Upper lobe of right lung (tissue), 1 donor: ENCODE measurements at regions not wholly inside any gene's neighbourhood (a gene's known extent, or its start where the extent isn't known, plus 50 kb on each side); places are given as distances from the start of the nearest gene placed in this dataset.

Experiments used
- ATAC-seq: fragments of 200-7000 bp; cut with Tn5 transposase; one replicate; pipeline ENCODE4 v1.9.1; 2020; ENCODE audit warnings: mild to moderate bottlenecking, moderate library complexity
- DNase-seq: peaks from one replicate; pipeline ENCODE4 v3.0.0-alpha.2; 2020
- H3K27ac ChIP-seq: fragments of 200-600 bp; one replicate; pipeline ENCODE4 v1.8.0; 2022
- H3K27me3 ChIP-seq: fragments of 200-600 bp; one replicate; pipeline ENCODE4 v1.8.0; 2022; ENCODE audit warnings: mild to moderate bottlenecking
- H3K36me3 ChIP-seq: fragments of 200-600 bp; one replicate; pipeline ENCODE4 v1.8.0; 2022
- H3K4me1 ChIP-seq: fragments of 200-600 bp; one replicate; pipeline ENCODE4 v1.8.0; 2022
- H3K4me3 ChIP-seq: fragments of 200-600 bp; one replicate; pipeline ENCODE4 v1.8.0; 2022; ENCODE audit warnings: mild to moderate bottlenecking
- H3K9me3 ChIP-seq: fragments of 200-600 bp; one replicate; pipeline ENCODE4 v1.8.0; 2022
- intact Hi-C: fragments of 100-400 bp; cut with DNase I; formaldehyde crosslinking; loops from one replicate; pipeline ENCODE4 v1.11.0; 2022
- TF ChIP-seq, protein P1 (sequence below): fragments of 200-600 bp; IDR thresholded peaks from one replicate; pipeline ENCODE4 v1.8.0; 2022; ENCODE audit warnings: antibody characterized with exemption
- donor health status: DM: no; HTN: yes; CAD: no; lungs with severe emphysema.

DNA sequence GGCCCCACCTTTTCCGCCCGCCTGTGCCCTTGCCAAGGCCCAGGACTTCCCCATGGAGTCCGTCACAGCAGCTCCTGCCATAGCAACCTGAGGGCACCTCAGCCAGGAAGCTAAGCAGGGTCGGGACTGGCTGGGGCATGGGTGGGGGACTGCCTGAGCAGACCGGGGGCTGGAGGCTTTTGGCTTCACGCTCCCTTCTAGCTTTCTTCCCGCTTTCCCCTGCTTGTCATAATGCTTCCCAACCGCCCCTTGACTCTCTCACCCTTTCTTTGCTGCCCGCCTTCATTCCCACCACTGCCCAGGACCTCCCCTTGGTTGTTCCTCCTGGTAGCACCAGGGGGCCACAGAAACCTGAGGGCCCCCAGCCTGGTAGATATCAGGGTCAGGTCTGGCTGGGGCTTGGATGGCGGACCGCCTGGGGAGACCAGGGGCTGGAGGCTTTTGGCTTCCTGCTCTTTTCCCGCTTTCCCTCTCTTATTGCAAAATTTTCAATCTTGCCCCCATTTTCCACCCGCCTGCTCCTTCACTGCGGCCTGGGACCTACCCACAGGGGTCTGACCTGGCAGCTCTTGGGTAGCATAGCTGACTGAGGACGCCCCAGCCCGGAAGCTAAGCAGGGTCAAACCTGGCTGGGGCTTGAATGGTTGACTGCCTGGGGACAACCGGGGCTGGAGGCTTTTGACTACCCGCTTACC lies 2287.7 kb downstream of the TP53TG3F start:
- Histone ChIP-seq H3K27me3 (no peaks in the 10 kb centered on the region), H3K4me1 (no peaks in the 10 kb centered on the region), H3K36me3 (no peaks in the 10 kb centered on the region), H3K27ac (no peak overlapping the region), H3K4me3 (no peak overlapping the region), H3K9me3 (no peaks in the 10 kb centered on the region)
- DNase-seq (no peak), ATAC-seq (no peak)
- TF ChIP-seq, protein P1, sequence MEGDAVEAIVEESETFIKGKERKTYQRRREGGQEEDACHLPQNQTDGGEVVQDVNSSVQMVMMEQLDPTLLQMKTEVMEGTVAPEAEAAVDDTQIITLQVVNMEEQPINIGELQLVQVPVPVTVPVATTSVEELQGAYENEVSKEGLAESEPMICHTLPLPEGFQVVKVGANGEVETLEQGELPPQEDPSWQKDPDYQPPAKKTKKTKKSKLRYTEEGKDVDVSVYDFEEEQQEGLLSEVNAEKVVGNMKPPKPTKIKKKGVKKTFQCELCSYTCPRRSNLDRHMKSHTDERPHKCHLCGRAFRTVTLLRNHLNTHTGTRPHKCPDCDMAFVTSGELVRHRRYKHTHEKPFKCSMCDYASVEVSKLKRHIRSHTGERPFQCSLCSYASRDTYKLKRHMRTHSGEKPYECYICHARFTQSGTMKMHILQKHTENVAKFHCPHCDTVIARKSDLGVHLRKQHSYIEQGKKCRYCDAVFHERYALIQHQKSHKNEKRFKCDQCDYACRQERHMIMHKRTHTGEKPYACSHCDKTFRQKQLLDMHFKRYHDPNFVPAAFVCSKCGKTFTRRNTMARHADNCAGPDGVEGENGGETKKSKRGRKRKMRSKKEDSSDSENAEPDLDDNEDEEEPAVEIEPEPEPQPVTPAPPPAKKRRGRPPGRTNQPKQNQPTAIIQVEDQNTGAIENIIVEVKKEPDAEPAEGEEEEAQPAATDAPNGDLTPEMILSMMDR = no peak
- intact Hi-C loops = no loop called here

DNA sequence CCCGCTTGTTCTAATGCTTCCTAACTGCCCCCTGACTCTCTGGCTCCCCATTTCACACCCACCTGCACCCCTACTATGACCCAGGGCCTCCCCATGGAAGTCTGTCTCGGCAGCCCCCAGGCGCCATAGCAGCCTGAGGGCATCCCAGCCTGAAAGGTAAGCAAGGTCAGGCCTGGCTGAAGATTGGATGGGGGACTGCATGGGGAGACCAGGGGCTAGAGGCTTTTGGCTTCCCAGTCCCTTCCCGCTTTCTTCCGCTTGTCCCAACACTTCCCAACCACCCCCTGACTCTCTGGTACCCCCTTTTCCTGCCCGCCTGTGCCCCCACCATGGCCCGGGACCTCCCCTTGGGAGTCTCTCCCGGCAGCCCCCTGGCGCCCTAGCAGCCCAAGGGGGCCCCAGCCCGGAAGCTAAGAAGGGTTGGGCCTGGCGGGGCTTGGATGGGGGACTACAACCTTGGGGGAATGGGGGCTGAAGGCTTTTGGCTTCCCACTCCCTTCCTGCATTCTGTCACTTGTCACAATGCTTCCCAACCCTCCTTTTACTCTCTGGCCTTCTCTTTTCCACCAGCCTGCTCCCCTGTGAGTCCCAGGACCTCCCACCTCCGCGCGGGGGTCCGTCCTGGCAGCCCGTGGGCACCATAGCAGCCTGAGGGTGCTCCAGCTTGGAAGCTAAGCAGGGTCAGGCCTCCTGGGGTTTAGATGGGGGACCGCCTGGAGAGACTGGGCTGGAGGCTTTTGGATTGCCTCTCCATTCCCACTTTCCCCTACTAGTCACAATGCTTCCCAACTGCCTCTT lies 2288.4 kb downstream of the TP53TG3F start:
- no peak for DNase-seq
- Histone ChIP-seq H3K36me3 (no peaks in the 10 kb centered on the region), H3K27me3 (no peaks in the 10 kb centered on the region), H3K27ac (no peak overlapping the region), H3K9me3 (no peaks in the 10 kb centered on the region), H3K4me1 (no peaks in the 10 kb centered on the region), H3K4me3 (no peak overlapping the region)
- TF ChIP-seq, protein P1 = no peak
- ATAC-seq = no peak
- intact Hi-C loops = no loop called here

DNA sequence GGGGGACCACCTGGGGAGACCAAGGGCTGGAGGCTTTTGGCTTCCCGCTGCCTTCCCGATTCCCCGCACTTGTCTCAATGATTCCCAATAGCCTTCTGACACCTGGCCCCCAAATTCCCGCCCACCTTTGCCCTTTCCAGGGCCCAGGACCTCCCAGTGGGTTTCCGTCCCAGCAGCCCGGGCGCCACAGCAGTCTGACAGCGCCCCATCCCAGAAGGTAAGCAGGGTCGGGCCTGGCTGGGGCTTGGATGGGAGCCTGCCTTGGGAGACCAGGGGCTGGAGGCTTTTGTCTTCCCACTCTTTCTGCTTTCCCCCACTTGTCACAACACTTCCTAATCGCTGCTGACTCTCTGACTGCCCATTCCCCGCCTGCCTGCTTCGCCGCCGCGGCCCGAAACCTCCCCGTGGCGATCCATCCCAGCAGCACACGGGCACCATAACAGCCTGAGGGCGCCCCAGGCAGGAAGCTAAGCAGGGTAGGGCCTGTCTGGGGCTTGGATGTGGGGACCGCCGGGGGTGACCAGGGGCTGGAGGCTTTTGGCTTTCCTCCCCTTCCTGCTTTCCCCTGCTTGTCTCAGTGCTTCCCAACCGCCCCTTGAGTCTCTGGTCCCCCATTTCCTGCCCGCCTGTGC lies 2289.3 kb downstream of the TP53TG3F start:
- H3K9me3 ChIP-seq = no peaks in the 10 kb centered on the region

DNA sequence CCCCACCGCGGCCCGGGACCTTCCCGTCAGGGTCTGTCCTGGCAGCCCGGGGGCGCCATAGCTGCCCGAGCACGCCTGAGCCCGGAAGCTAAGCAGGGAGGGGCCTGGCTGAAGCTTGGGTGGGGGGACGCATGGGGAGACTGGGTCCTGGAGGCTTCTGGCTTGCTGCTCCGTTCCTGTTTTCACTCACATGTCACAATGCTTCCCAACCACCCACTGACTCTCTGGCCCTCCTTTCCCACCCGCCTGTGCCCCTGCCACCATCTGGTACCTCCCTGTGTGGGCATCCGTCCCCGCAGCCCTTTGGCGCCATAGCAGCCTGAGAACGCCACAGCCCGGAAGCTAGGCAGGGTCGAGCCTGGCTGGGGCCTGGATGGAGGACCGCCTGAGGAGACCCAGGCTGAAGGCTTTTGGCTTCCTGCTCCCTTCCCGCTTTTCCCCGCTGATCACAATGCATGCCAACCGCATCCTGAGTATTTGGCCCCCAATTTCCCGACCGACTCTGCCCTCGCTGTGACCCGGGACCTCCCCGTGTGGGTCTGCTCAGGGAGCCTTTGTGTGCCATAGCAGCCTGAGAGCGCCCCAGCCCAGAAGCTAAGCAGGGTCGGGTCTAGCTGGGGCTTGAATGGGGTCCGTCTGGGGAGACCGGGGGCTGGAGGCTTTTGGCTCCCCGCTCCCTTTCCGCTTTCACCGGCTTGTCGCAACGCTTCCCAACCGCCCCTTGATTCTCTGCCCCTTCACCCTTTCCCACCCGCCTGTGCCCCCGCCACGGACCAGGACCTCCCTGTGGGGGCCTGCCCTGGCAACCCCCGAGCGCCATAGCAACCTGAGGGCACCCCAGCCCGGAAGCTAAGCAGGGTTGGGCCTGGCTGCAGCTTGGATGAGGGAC lies 2290.1 kb downstream of the TP53TG3F start:
- no peak overlapping the region for H3K27ac ChIP-seq

More for the DNA sequence above, 2289.3 kb downstream of the TP53TG3F start:
- TF ChIP-seq, protein P1 = no peak
- intact Hi-C loops = no loop called here
- Histone ChIP-seq H3K27ac (no peak overlapping the region), H3K36me3 (no peaks in the 10 kb centered on the region), H3K4me1 (no peaks in the 10 kb centered on the region), H3K4me3 (no peak overlapping the region), H3K27me3 (no peaks in the 10 kb centered on the region)
- DNase-seq = no peak
- no peak for ATAC-seq

More for the DNA sequence above, 2290.1 kb downstream of the TP53TG3F start:
- no peaks in the 10 kb centered on the region for H3K27me3 ChIP-seq
- H3K4me3 ChIP-seq = no peak overlapping the region
- TF ChIP-seq, protein P1 = no peak
- H3K9me3 ChIP-seq = no peaks in the 10 kb centered on the region
- H3K4me1 ChIP-seq = no peaks in the 10 kb centered on the region
- H3K36me3 ChIP-seq = no peaks in the 10 kb centered on the region
- no peak for DNase-seq
- intact Hi-C loops = no loop called here
- no peak for ATAC-seq
